ENCODE measurements at regions not wholly inside any gene's neighbourhood (a gene's known extent, or its start where the extent isn't known, plus 50 kb on each side); places are given as distances from the start of the nearest gene placed in this dataset.

DNA sequence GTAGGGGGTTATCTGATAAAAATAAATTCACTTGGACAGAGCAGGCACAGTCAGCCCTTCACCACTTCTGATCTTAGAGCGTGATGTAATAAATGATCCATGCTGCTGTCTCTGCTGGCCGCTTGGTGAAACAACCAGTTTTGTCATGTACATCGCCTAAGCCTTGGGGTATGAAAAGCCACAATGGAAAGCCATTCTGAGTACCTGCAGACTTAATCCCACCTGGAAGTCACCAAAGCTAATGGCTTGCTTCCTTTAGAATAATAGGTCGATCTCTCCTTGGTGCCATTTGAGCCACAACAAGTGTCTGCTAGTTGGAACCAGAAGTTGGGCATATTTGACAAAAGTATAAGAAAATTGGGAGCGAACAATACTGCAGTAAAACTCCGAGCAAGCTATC is 1649.7 kb upstream of the SPRY2 start:
- Histone ChIP-seq H3K27ac (no peak overlapping the region), H3K36me3 (no peaks in the 10 kb centered on the region), H3K27me3 (no peaks in the 10 kb centered on the region), H3K4me1 (no peaks in the 10 kb centered on the region), H3K9me3 (no peaks in the 10 kb centered on the region), H3K4me3 (no peak overlapping the region)
- TF ChIP-seq POLR2AphosphoS5 (IDR thresholded peaks at IDR 0.05) (no peak), POLR2A (IDR thresholded peaks at IDR 0.05) (no peak), EP300 (IDR thresholded peaks at IDR 0.05) (no peak)
- TF ChIP-seq, protein P1, sequence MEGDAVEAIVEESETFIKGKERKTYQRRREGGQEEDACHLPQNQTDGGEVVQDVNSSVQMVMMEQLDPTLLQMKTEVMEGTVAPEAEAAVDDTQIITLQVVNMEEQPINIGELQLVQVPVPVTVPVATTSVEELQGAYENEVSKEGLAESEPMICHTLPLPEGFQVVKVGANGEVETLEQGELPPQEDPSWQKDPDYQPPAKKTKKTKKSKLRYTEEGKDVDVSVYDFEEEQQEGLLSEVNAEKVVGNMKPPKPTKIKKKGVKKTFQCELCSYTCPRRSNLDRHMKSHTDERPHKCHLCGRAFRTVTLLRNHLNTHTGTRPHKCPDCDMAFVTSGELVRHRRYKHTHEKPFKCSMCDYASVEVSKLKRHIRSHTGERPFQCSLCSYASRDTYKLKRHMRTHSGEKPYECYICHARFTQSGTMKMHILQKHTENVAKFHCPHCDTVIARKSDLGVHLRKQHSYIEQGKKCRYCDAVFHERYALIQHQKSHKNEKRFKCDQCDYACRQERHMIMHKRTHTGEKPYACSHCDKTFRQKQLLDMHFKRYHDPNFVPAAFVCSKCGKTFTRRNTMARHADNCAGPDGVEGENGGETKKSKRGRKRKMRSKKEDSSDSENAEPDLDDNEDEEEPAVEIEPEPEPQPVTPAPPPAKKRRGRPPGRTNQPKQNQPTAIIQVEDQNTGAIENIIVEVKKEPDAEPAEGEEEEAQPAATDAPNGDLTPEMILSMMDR (IDR thresholded peaks at IDR 0.05): no peak
- ATAC-seq: no peak
- WGBS, 2 donors (ENCODE audit: low coverage in 1 of 2): 93 to 100% methylated on average over 2 to 6 of the region's 6 CpGs

DNA sequence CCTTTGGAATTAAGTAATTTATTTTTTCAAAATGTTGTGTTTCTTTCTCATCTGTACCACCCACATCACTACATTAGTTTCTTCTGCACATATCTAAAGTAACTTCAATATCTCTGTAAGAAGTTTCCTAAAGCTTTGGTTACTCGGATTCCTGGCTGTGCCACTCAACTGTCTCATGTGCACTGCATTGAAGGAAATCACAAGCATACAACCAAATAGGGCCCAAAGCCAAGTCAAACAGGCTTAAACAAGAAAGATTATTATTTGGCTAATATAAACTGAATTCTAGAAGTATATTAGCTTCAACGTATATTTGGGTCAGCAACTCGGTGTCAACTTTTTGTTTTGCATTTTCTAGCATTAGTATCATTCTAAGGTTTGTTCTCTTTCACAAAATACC is 1647.6 kb upstream of the SPRY2 start:
- H3K4me3 ChIP-seq: no peak overlapping the region
- TF ChIP-seq POLR2AphosphoS5 (IDR thresholded peaks at IDR 0.05) (no peak), POLR2A (IDR thresholded peaks at IDR 0.05) (no peak), EP300 (IDR thresholded peaks at IDR 0.05) (no peak)
- TF ChIP-seq, protein P1 (IDR thresholded peaks at IDR 0.05): no peak
- no peak overlapping the region for H3K27ac ChIP-seq
- no peaks in the 10 kb centered on the region for H3K4me1 ChIP-seq
- H3K36me3 ChIP-seq: no peaks in the 10 kb centered on the region
- no peaks in the 10 kb centered on the region for H3K27me3 ChIP-seq
- ATAC-seq: no peak
- 44 to 45% methylated on average over 3 of the region's 3 CpGs for WGBS, 2 donors (ENCODE audit: low coverage in 1 of 2)
- no peaks in the 10 kb centered on the region for H3K9me3 ChIP-seq

DNA sequence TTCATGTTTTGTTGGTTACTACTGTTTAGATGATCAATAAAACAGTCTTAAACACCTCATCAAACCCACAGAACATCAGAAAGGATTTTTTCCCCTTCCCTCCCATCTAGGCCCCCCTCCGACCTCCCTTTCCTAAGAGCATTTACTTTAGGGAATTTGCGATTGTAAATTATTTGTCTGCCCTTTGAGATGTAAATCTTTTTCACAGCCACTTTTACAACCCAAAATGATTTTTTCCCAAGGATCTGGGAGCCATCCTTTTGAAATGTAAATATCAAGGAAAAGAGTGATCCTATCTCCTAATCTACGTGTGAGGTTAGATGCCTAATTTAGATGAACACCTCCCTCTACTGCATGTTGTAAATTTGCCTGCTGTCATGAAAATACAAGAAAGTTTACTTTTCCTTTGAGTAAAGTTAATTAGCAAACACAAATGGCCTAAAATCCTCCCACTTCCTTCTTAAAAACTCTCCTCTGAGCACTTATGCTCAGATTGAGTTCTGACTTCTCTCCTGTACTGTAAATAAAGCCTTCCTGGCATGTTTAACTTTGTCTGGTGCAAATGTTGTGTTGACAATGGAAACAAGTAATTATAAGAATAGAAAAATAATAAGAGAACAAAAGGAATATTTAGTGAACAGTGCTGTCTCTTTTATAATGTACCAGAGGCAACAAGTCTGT is 1646.9 kb upstream of the SPRY2 start:
- no peak overlapping the region for H3K27ac ChIP-seq
- H3K9me3 ChIP-seq: no peaks in the 10 kb centered on the region
- H3K27me3 ChIP-seq: no peaks in the 10 kb centered on the region
- H3K4me1 ChIP-seq: no peaks in the 10 kb centered on the region
- TF ChIP-seq POLR2A (IDR thresholded peaks at IDR 0.05) (no peak), EP300 (IDR thresholded peaks at IDR 0.05) (no peak)
- TF ChIP-seq, protein P1 (IDR thresholded peaks at IDR 0.05): no peak
- WGBS, 2 donors (ENCODE audit: low coverage in 1 of 2): 51 to 91% methylated on average over 3 of the region's 3 CpGs
- no peaks in the 10 kb centered on the region for H3K36me3 ChIP-seq
- no peak overlapping the region for H3K4me3 ChIP-seq
- ATAC-seq: no peak

DNA sequence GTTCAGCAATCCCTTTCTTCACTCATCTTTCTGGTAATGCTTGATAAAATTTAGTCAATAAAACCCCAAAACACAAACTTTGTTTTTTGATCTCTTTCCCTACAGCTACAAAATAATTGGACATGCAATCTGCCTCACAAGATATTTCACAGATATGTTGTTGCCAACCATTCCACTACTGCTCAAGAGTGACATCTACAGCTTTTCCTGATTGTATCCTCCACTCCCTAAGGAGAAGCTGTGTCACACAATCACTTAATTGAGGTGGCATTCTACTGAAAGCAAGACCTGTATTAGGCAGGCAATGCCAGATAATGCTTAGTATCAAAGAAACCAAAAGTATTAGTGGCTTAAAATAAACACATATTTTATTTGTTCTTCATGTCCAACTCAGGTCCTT is 1646.2 kb upstream of the SPRY2 start:
- TF ChIP-seq POLR2AphosphoS5 (IDR thresholded peaks at IDR 0.05) (no peak), POLR2A (IDR thresholded peaks at IDR 0.05) (no peak), EP300 (IDR thresholded peaks at IDR 0.05) (no peak)
- TF ChIP-seq, protein P1 (IDR thresholded peaks at IDR 0.05): no peak

DNA sequence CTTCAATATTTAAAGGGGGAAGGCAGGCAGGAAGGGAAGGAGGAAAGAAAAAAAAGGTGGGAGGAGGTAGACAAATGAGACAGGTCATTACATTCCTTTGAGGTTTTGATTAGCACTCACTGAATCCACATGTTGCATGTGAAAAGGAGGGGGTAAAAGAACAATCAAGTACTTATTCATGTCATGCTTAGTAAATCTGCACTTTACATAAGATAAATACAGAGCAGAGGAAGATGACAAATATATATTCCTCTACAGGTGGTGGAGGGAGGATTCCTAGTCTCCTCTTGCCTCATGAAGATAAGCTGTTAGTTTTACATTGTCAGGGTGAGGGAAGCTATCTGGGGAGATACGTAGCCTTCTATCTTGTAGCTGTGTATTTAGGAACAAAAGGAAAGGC is 1645.4 kb upstream of the SPRY2 start:
- no peak overlapping the region for H3K4me3 ChIP-seq
- no peaks in the 10 kb centered on the region for H3K9me3 ChIP-seq
- no peaks in the 10 kb centered on the region for H3K4me1 ChIP-seq
- no peak overlapping the region for H3K27ac ChIP-seq
- ATAC-seq: no peak
- H3K27me3 ChIP-seq: no peaks in the 10 kb centered on the region
- no peaks in the 10 kb centered on the region for H3K36me3 ChIP-seq
- WGBS, 2 donors (ENCODE audit: low coverage in 1 of 2): 88% methylated on average over 1 of the region's 1 CpG; no CpG with 5 or more reads in 1 of the 2 donors
- TF ChIP-seq, protein P1 (IDR thresholded peaks at IDR 0.05): no peak
- no peak for TF ChIP-seq POLR2A (IDR thresholded peaks at IDR 0.05)
- no peak for TF ChIP-seq EP300 (IDR thresholded peaks at IDR 0.05)
- TF ChIP-seq POLR2AphosphoS5 (IDR thresholded peaks at IDR 0.05): no peak

More for the DNA sequence above, 1646.2 kb upstream of the SPRY2 start:
- Histone ChIP-seq H3K36me3 (no peaks in the 10 kb centered on the region), H3K4me1 (no peaks in the 10 kb centered on the region), H3K4me3 (no peak overlapping the region), H3K27ac (no peak overlapping the region), H3K27me3 (no peaks in the 10 kb centered on the region), H3K9me3 (no peaks in the 10 kb centered on the region)
- ATAC-seq: no peak

All from gastroesophageal sphincter (tissue), 4 donors.